ENCODE measurements at regions not wholly inside any gene's neighbourhood (a gene's known extent, or its start where the extent isn't known, plus 50 kb on each side); places are given as distances from the start of the nearest gene placed in this dataset.
"Not testable (repeated sequence)": the region's sequence is repeated elsewhere in the genome, so short reads cannot be mapped to it uniquely, and the experiment has no call there.

GRCh38 chr7:112540839-112541577, 60.2 kb downstream of the LSMEM1 start:
- H3K4me1 Mint-ChIP-seq (ENCODE audit: low read depth) = no peaks in the 10 kb centered on the region
- peaks cover 8% of the 10 kb centered on the region for H3K27me3 Mint-ChIP-seq (ENCODE audit: insufficient read depth)
- intact Hi-C loops (cut with micrococcal nuclease) = no loop called here
- no peaks in the 10 kb centered on the region for H3K9me3 Mint-ChIP-seq
- H3K27ac Mint-ChIP-seq = no peak overlapping the region
- no peak overlapping the region for H3K4me3 Mint-ChIP-seq
- H3K36me3 Mint-ChIP-seq (ENCODE audit: low read depth) = no peaks in the 10 kb centered on the region
- DNase-seq (ENCODE audit: low spot score) = no peak

GRCh38 chr7:112546723-112547513, 66.1 kb downstream of the LSMEM1 start:
- no peaks in the 10 kb centered on the region for H3K4me1 Mint-ChIP-seq (ENCODE audit: low read depth)
- no peak overlapping the region for H3K27ac Mint-ChIP-seq
- intact Hi-C loops (cut with micrococcal nuclease) = no loop called here
- no peaks in the 10 kb centered on the region for H3K9me3 Mint-ChIP-seq
- no peak overlapping the region for H3K4me3 Mint-ChIP-seq
- H3K27me3 Mint-ChIP-seq (ENCODE audit: insufficient read depth) = peaks cover 8% of the 10 kb centered on the region
- DNase-seq (ENCODE audit: low spot score) = no peak
- H3K36me3 Mint-ChIP-seq (ENCODE audit: low read depth) = no peaks in the 10 kb centered on the region

GRCh38 chr7:112547916-112548315, 67.1 kb downstream of the LSMEM1 start:
- intact Hi-C loops (cut with micrococcal nuclease) = no loop called here
- Mint-ChIP-seq H3K36me3 (ENCODE audit: low read depth) (no peaks in the 10 kb centered on the region), H3K27me3 (ENCODE audit: insufficient read depth) (peaks cover 8% of the 10 kb centered on the region), H3K4me1 (ENCODE audit: low read depth) (no peaks in the 10 kb centered on the region), H3K27ac (no peak overlapping the region), H3K9me3 (no peaks in the 10 kb centered on the region), H3K4me3 (no peak overlapping the region)
- no peak for DNase-seq (ENCODE audit: low spot score)

DNA sequence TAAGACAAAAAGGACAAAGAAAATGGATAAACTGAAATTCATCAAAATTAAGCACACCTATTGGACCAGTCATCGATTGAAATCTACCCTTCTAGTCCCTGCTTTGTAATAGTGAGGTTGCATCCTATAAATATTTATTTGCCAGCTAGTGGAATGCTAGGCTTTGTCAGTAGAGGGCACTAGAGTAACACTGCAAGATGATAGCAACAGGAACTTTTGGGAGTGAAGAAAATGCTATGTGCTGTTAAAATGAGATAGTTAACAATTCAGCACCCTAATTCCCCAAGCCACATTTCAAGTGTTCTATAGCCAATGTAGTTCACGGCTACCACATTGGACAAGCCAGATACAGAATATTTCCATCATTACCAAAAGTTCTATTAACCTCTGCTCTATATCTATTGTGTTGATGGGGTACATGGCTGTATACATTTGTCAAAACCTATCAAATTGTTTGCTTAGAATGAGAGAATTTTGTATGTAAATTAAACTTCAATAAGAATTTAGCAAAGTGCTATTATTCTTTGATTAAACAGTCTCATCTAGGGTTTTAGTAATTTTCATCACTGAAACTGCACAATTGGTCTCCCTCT, 69.8 kb downstream of the LSMEM1 start:
- peaks cover 2% of the 10 kb centered on the region for H3K27me3 Mint-ChIP-seq (ENCODE audit: insufficient read depth)
- H3K27ac Mint-ChIP-seq = no peak overlapping the region
- DNase-seq (ENCODE audit: low spot score) = peak; percentile 7
- H3K36me3 Mint-ChIP-seq (ENCODE audit: low read depth) = no peaks in the 10 kb centered on the region
- H3K4me3 Mint-ChIP-seq = no peak overlapping the region
- intact Hi-C loops (cut with micrococcal nuclease) = loop anchor here (1.0 to 10.0 kb wide), 4 partner anchors 244 to 1160 kb away; partner anchors contain the start of gene TMEM168
- no peaks in the 10 kb centered on the region for H3K9me3 Mint-ChIP-seq
- no peaks in the 10 kb centered on the region for H3K4me1 Mint-ChIP-seq (ENCODE audit: low read depth)

DNA sequence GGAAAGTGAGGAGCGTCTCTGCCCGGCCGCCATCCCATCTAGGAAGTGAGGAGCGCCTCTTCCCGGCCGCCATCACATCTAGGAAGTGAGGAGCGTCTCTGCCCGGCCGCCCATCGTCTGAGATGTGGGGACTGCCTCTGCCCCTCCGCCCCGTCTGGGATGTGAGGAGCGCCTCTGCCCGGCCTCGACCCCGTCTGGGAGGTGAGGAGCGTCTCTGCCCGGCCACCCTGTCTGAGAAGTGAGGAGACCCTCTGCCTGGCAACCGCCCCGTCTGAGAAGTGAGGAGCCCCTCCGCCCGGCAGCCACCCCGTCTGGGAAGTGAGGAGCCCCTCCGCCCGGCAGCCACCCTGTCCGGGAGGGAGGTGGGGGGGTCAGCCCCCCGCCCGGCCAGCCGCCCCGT, 70.7 kb downstream of the LSMEM1 start:
- intact Hi-C loops (cut with micrococcal nuclease) = loop anchor here (10.0 kb wide), 1 partner anchor 243 kb away; the partner anchor contains the start of gene TMEM168
- not testable (repeated sequence) for H3K27me3 Mint-ChIP-seq (ENCODE audit: insufficient read depth); H3K9me3 Mint-ChIP-seq

DNA sequence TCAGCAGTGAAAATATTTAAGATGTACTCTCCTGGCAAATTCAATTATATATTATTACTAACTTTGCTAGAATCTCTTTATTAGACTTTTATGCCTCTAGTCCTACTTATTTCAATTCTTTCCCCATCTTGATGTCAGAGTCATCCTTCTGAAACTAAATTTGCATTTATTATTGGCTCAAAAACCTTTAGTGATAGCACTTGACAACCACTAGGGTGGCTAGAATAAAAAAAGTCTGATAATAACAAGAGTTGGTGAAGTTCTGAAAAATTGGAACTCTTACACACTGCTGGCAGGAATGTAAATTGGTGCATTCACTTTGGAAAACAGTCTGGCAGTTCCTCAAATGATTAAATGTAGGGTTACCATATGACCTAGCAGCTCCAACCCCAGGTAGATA, 73.8 kb downstream of the LSMEM1 start:
- H3K27ac Mint-ChIP-seq = no peak overlapping the region
- H3K9me3 Mint-ChIP-seq = no peaks in the 10 kb centered on the region
- H3K4me3 Mint-ChIP-seq = no peak overlapping the region
- H3K27me3 Mint-ChIP-seq (ENCODE audit: insufficient read depth) = peaks cover under 1% of the 10 kb centered on the region
- H3K36me3 Mint-ChIP-seq (ENCODE audit: low read depth) = no peaks in the 10 kb centered on the region
- peaks cover 11% of the 10 kb centered on the region for H3K4me1 Mint-ChIP-seq (ENCODE audit: low read depth)
- no peak for DNase-seq (ENCODE audit: low spot score)
- intact Hi-C loops (cut with micrococcal nuclease) = loop anchor here (10.0 kb wide), 1 partner anchor 240 kb away; the partner anchor contains the start of gene TMEM168

More for the DNA sequence above, 70.7 kb downstream of the LSMEM1 start:
- H3K4me3 Mint-ChIP-seq; DNase-seq (ENCODE audit: low spot score); H3K27ac Mint-ChIP-seq; H3K36me3 Mint-ChIP-seq (ENCODE audit: low read depth); H3K4me1 Mint-ChIP-seq (ENCODE audit: low read depth): not testable (repeated sequence)

DNA sequence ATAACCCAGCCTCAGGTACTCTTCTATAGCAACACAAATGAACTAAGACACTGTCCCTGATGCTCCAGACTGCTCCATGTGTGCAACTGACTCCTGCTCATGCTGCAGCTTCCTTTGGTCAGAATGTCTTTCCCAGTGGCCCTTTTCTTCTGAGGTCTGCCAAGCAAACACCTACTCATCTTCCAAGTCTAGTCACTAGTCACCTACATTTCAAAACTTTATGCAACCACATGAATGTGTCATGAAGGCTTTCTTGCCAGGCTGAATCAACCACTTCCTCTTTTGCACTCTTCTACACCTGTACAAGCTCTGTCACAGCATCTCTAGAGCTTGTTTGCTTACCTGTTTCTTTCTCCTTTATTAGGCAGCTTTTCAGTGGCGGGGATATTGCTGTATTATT, 75.8 kb downstream of the LSMEM1 start:
- intact Hi-C loops (cut with micrococcal nuclease) = loop anchor here (10.0 kb wide), 1 partner anchor 238 kb away; the partner anchor contains the start of gene TMEM168
- Mint-ChIP-seq H3K4me3 (no peak overlapping the region), H3K36me3 (ENCODE audit: low read depth) (no peaks in the 10 kb centered on the region), H3K27ac (no peak overlapping the region), H3K4me1 (ENCODE audit: low read depth) (peaks cover 15% of the 10 kb centered on the region), H3K27me3 (ENCODE audit: insufficient read depth) (peaks cover 3% of the 10 kb centered on the region), H3K9me3 (no peaks in the 10 kb centered on the region)
- no peak for DNase-seq (ENCODE audit: low spot score)

GRCh38 chr7:112566442-112567324, 85.9 kb downstream of the LSMEM1 start:
- no peak overlapping the region for H3K27ac Mint-ChIP-seq
- no peaks in the 10 kb centered on the region for H3K4me1 Mint-ChIP-seq (ENCODE audit: low read depth)
- no peaks in the 10 kb centered on the region for H3K36me3 Mint-ChIP-seq (ENCODE audit: low read depth)
- peaks cover 8% of the 10 kb centered on the region for H3K27me3 Mint-ChIP-seq (ENCODE audit: insufficient read depth)
- intact Hi-C loops (cut with micrococcal nuclease) = no loop called here
- H3K9me3 Mint-ChIP-seq = no peaks in the 10 kb centered on the region
- DNase-seq (ENCODE audit: low spot score) = no peak
- H3K4me3 Mint-ChIP-seq = no peak overlapping the region

GRCh38 chr7:112567388-112567787, 86.6 kb downstream of the LSMEM1 start:
- Mint-ChIP-seq H3K27me3 (ENCODE audit: insufficient read depth) (peaks cover 8% of the 10 kb centered on the region), H3K4me1 (ENCODE audit: low read depth) (no peaks in the 10 kb centered on the region), H3K4me3 (no peak overlapping the region), H3K9me3 (no peaks in the 10 kb centered on the region), H3K27ac (no peak overlapping the region), H3K36me3 (ENCODE audit: low read depth) (no peaks in the 10 kb centered on the region)
- no peak for DNase-seq (ENCODE audit: low spot score)
- intact Hi-C loops (cut with micrococcal nuclease) = no loop called here

- H3K9me3 Mint-ChIP-seq = peaks cover 11% of the 10 kb centered on the region
- intact Hi-C loops (cut with micrococcal nuclease) = no loop called here
- H3K36me3 Mint-ChIP-seq (ENCODE audit: low read depth) = no peaks in the 10 kb centered on the region
- no peak overlapping the region for H3K27ac Mint-ChIP-seq
- no peak overlapping the region for H3K4me3 Mint-ChIP-seq
- no peaks in the 10 kb centered on the region for H3K4me1 Mint-ChIP-seq (ENCODE audit: low read depth)
- no peak for DNase-seq (ENCODE audit: low spot score)
- H3K27me3 Mint-ChIP-seq (ENCODE audit: insufficient read depth) = peaks cover 4% of the 10 kb centered on the region
Measured at GRCh38 chr7:112571852-112572607, 91.2 kb downstream of the LSMEM1 start.

DNA sequence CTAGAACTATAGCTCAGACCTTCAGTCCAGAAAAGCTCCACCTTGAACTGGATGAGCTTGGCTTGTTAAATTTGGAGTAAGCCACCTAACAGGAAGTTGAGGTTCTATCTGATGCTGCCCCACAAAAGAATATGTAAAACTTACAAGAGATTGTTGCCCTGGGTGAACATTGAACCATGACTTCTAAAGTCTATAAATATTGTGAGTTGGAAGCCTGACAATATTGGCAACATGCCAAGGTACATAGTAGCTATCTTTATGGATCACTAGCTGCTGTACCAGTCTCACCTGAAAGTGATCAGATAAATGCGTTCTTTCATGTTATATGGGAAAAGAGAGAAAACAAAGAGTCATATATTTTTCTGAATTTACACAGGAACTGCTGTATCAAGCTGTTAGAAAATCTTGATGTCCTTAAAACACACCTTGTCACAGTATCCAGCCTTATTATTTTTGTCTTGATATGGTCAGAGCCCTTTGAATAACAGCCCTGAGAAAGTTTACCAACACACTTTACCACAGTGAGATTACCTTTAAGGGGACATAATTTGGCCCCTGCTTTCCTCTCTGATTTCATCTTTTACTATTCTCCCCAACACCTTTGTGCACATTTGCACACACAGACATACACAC, 92.0 kb downstream of the LSMEM1 start:
- DNase-seq (ENCODE audit: low spot score) = no peak
- intact Hi-C loops (cut with micrococcal nuclease) = no loop called here
- Mint-ChIP-seq H3K36me3 (ENCODE audit: low read depth) (no peaks in the 10 kb centered on the region), H3K4me1 (ENCODE audit: low read depth) (no peaks in the 10 kb centered on the region), H3K27me3 (ENCODE audit: insufficient read depth) (peaks cover 4% of the 10 kb centered on the region), H3K27ac (no peak overlapping the region), H3K4me3 (no peak overlapping the region), H3K9me3 (peaks cover 11% of the 10 kb centered on the region)
